ENCODE measurements at regions not wholly inside any gene's neighbourhood (a gene's known extent, or its start where the extent isn't known, plus 50 kb on each side); places are given as distances from the start of the nearest gene placed in this dataset.

- H3K4me3 Mint-ChIP-seq: no peak overlapping the region
- H3K27me3 Mint-ChIP-seq: no peaks in the 10 kb centered on the region
- H3K9me3 Mint-ChIP-seq: peaks cover 20% of the 10 kb centered on the region
- H3K4me1 Mint-ChIP-seq (ENCODE audit: low read depth in 2 of 2): no peaks in the 10 kb centered on the region
- ATAC-seq: no peak
- no peaks in the 10 kb centered on the region for H3K36me3 Mint-ChIP-seq
- DNase-seq (ENCODE audit: low spot score): no peak
- H3K27ac Mint-ChIP-seq: no peak overlapping the region
Observed at GRCh38 chr5:136924490-136924889, 559.1 kb upstream of the TRPC7 start.

DNA sequence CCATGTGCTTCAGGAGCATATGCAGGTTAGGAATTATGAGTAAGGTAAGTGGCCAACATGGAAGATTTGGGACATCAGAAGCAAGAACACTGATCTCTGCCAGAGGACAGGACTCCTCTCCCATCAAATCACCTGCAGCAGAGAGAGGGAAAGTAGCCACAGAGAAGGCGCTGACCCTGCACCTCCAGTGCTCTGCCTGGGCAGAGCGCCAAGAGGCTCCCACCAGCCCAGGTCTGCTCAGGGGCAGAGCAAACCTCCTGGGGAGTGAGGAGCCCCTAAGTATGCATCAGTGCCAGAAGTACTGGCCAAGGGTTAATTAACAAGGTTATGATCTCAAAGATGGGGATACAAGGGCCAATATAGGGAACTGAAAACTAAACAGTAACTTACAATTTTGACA lies 545.3 kb upstream of the TRPC7 start:
- Mint-ChIP-seq H3K27ac (no peak overlapping the region), H3K36me3 (peaks cover 2% of the 10 kb centered on the region), H3K27me3 (no peaks in the 10 kb centered on the region), H3K9me3 (peaks cover 10% of the 10 kb centered on the region), H3K4me1 (ENCODE audit: low read depth in 2 of 2) (no peaks in the 10 kb centered on the region), H3K4me3 (no peak overlapping the region)
- ATAC-seq: no peak
- DNase-seq (ENCODE audit: low spot score): no peak

DNA sequence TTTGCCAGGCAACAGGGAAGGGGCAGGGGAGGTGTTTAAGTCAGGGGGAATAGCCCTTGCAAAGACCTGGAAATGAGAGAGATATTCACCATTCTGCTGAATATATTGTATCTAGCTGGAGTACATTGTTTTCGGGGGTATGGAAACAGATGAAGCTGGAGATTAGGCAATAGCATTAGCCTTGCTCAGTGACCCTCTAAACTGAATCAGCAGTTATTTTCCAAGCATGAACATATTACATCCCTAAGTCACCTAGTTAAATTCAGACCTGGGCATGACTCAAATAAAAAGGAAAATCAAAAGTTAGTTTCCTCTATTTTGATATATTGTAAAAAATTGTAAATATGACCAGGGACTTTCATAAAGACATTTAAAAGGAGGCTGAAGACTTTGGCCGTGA lies 544.6 kb upstream of the TRPC7 start:
- Mint-ChIP-seq H3K27ac (no peak overlapping the region), H3K36me3 (peaks cover 8% of the 10 kb centered on the region), H3K4me3 (no peak overlapping the region), H3K27me3 (no peaks in the 10 kb centered on the region), H3K4me1 (ENCODE audit: low read depth in 2 of 2) (no peaks in the 10 kb centered on the region), H3K9me3 (peaks cover 18% of the 10 kb centered on the region)
- DNase-seq (ENCODE audit: low spot score): no peak
- no peak for ATAC-seq

DNA sequence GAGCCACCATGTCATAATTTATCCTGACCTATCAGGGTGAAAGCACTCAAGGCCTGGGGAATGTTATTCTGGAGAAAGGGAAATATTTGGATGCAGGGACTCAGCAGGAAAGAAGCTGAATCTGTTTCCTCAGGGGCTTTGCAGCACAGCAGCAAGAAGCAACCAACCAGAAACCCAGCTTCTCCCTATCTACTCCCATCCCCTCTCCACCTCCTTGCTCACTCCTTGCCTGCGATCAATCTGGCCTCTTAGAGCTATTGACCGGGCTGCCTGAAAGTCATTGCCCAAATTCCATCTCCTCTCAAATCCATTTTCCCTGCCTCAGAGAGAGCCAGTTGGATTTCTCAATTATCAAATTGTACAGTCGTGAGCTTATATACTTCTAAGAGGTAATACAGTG lies 542.0 kb upstream of the TRPC7 start:
- Mint-ChIP-seq H3K4me1 (ENCODE audit: low read depth in 2 of 2) (no peaks in the 10 kb centered on the region), H3K27me3 (no peaks in the 10 kb centered on the region), H3K9me3 (peaks cover 21% of the 10 kb centered on the region), H3K4me3 (no peak overlapping the region), H3K27ac (no peak overlapping the region), H3K36me3 (peaks cover 8% of the 10 kb centered on the region)
- ATAC-seq (no peak), DNase-seq (ENCODE audit: low spot score) (no peak)

DNA sequence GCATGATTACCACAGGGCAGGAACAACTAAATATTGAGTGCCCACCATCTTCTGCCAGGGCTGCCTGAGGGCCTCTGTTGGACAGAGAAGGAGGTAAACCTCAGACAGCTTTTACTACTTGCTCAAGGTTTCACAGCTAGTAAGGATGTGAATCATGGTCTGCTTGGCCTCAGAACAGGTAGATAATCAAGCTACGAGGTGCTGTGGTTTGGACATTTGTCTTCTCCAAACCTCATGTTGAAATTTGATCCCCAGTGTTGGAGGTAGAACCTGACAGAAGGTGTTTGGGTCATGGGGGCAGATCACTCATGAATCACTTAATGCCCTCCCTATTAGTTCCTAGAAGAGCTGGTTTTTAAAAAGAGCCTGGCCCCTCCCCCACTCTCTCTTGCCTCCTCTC lies 541.2 kb upstream of the TRPC7 start:
- Mint-ChIP-seq H3K36me3 (peaks cover 8% of the 10 kb centered on the region), H3K4me3 (no peak overlapping the region), H3K4me1 (ENCODE audit: low read depth in 2 of 2) (no peaks in the 10 kb centered on the region), H3K27ac (no peak overlapping the region), H3K9me3 (peaks cover 25% of the 10 kb centered on the region), H3K27me3 (no peaks in the 10 kb centered on the region)
- no peak for DNase-seq (ENCODE audit: low spot score)
- ATAC-seq: no peak

DNA sequence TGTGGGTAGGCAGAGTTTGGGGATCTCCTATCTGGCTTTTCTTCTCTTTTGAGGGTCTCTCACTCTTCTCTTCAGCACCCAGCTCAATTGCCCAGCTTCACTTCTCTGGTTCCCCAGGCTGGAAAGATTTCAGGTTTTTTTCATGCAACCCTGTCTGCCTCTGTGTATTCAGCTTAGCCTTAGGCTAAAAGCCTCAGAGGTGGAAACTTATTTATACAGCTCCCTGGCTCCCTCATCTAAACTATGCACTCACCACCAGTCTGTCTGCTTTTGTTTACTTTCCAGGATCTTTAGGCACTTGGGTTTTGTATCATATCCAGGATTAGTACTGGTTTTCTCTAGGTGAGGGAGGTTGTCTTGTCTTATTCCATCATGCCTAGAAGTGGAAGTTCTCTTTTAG lies 540.2 kb upstream of the TRPC7 start:
- Mint-ChIP-seq H3K4me3 (no peak overlapping the region), H3K9me3 (peaks cover 31% of the 10 kb centered on the region), H3K36me3 (peaks cover 12% of the 10 kb centered on the region), H3K27me3 (no peaks in the 10 kb centered on the region), H3K27ac (no peak overlapping the region), H3K4me1 (ENCODE audit: low read depth in 2 of 2) (no peaks in the 10 kb centered on the region)
- no peak for ATAC-seq
- no peak for DNase-seq (ENCODE audit: low spot score)

- H3K27ac Mint-ChIP-seq: no peak overlapping the region
- no peaks in the 10 kb centered on the region for H3K4me1 Mint-ChIP-seq (ENCODE audit: low read depth in 2 of 2)
- H3K36me3 Mint-ChIP-seq: no peaks in the 10 kb centered on the region
- DNase-seq (ENCODE audit: low spot score) (no peak), ATAC-seq (no peak)
- H3K27me3 Mint-ChIP-seq: no peaks in the 10 kb centered on the region
- H3K9me3 Mint-ChIP-seq: peaks cover 7% of the 10 kb centered on the region
- no peak overlapping the region for H3K4me3 Mint-ChIP-seq
Observed at GRCh38 chr5:136894070-136894469, 528.7 kb upstream of the TRPC7 start.

DNA sequence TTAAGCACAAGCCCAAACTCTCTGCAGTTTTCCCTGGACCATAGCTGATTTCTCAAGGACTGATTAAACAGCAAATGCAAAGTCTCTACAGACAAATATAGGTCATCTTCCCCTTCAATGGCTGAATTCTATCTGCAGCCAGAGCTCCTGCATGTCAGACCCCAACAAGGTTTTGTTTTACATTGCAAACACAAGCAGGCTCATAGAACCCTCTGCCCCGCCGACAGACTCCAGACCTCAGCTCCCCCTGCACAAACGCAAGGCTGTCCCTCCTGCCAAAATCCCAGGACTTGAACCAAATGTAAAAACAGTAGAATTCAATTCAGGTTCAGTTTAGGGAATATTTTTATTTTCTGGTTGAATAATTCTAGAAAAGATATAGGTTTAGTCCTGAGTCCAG lies 526.7 kb upstream of the TRPC7 start:
- Mint-ChIP-seq H3K4me3 (no peak overlapping the region), H3K27ac (no peak overlapping the region), H3K27me3 (no peaks in the 10 kb centered on the region), H3K36me3 (no peaks in the 10 kb centered on the region), H3K9me3 (peaks cover 4% of the 10 kb centered on the region), H3K4me1 (ENCODE audit: low read depth in 2 of 2) (no peaks in the 10 kb centered on the region)
- ATAC-seq: no peak
- no peak for DNase-seq (ENCODE audit: low spot score)

- no peak overlapping the region for H3K4me3 Mint-ChIP-seq
- no peaks in the 10 kb centered on the region for H3K27me3 Mint-ChIP-seq
- DNase-seq (ENCODE audit: low spot score) (no peak), ATAC-seq (no peak)
- peaks cover 4% of the 10 kb centered on the region for H3K9me3 Mint-ChIP-seq
- H3K27ac Mint-ChIP-seq: no peak overlapping the region
- no peaks in the 10 kb centered on the region for H3K36me3 Mint-ChIP-seq
- H3K4me1 Mint-ChIP-seq (ENCODE audit: low read depth in 2 of 2): no peaks in the 10 kb centered on the region
Observed at GRCh38 chr5:136891175-136891972, 526.0 kb upstream of the TRPC7 start.

DNA sequence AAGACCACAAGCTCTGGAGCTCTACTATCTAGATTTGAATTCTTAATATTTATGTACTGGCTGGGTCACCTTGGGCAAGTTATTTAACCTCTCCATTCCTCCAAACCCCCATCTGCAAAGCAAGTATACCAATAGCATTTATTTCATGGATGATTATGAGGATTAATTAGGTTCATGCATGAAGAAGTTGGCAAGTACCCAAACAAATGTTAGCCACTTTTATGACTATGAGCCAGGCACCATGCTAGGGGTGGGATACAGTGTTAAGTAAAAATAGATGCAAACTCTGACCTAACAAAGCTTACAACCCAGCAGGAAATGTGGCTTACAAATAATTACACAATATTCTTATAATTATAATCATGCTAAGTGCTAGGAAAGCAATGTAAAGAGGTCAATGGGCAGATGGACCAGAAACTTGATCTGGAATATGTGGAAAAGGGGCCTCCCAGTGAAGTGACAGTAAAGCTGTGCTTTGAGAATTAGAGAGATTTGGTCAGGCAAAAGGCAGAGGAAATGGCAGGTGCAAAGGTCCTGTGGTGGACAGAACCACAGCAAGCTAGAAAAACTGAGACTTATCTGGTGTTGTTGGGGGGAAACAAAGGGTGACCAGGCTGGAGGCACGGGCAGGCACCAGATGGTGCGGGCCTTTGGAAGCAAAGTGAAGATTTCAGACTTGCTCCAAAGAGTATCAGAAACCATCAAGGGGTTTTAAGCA lies 525.2 kb upstream of the TRPC7 start:
- Mint-ChIP-seq H3K27me3 (no peaks in the 10 kb centered on the region), H3K9me3 (peaks cover 6% of the 10 kb centered on the region), H3K36me3 (no peaks in the 10 kb centered on the region), H3K27ac (no peak overlapping the region), H3K4me3 (no peak overlapping the region), H3K4me1 (ENCODE audit: low read depth in 2 of 2) (no peaks in the 10 kb centered on the region)
- DNase-seq (ENCODE audit: low spot score) (no peak), ATAC-seq (no peak)

DNA sequence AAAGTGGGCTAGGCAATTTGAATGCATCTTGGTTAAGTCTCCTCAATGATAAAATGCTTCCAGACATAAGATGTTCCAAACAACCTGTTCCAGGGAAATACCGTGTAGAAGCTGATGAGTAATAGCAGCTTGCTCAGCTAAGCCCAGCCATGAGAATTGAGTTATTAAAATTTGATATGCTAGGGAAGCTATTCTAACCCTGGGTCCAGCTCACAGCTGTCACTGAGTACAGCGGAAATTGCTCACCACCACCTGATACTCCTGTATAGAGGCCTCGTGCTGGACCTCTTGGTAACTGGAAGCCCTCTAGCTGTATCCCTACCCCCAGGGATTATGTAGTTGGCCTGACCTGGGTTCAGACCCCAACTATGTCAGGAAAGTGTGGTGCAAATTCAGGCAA lies 521.3 kb upstream of the TRPC7 start:
- DNase-seq (ENCODE audit: low spot score) (no peak), ATAC-seq (no peak)
- no peaks in the 10 kb centered on the region for H3K27me3 Mint-ChIP-seq
- H3K36me3 Mint-ChIP-seq: no peaks in the 10 kb centered on the region
- peaks cover 18% of the 10 kb centered on the region for H3K9me3 Mint-ChIP-seq
- H3K4me3 Mint-ChIP-seq: no peak overlapping the region
- H3K27ac Mint-ChIP-seq: no peak overlapping the region
- H3K4me1 Mint-ChIP-seq (ENCODE audit: low read depth in 2 of 2): no peaks in the 10 kb centered on the region

GRCh38 chr5:136864960-136865359 lies 499.6 kb upstream of the TRPC7 start:
- Mint-ChIP-seq H3K27ac (no peak overlapping the region), H3K36me3 (no peaks in the 10 kb centered on the region), H3K4me1 (ENCODE audit: low read depth in 2 of 2) (no peaks in the 10 kb centered on the region), H3K4me3 (no peak overlapping the region), H3K27me3 (no peaks in the 10 kb centered on the region), H3K9me3 (peaks cover 10% of the 10 kb centered on the region)
- ATAC-seq: no peak
- no peak for DNase-seq (ENCODE audit: low spot score)

DNA sequence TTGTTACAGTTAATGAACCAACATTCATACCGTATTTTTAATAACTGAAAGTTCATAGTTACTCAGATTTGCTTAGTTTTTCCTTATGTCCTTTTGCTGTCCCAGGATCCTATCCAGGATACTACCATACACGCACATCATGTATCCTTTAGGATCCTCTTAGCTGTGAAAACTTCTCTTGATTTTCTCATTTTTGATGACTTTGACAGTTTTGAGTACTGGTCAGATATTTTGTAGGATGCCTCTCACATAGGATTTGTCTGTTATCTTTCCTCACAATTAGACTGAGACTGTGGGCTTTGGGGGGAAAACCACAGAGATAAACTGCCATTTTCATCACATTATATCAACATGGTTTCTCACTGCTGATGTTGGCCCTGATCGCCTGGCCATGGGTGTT lies 491.3 kb upstream of the TRPC7 start:
- Mint-ChIP-seq H3K9me3 (peaks cover 7% of the 10 kb centered on the region), H3K27ac (no peak overlapping the region), H3K4me3 (no peak overlapping the region), H3K36me3 (no peaks in the 10 kb centered on the region), H3K4me1 (ENCODE audit: low read depth in 2 of 2) (no peaks in the 10 kb centered on the region), H3K27me3 (no peaks in the 10 kb centered on the region)
- ATAC-seq (no peak), DNase-seq (ENCODE audit: low spot score) (no peak)

DNA sequence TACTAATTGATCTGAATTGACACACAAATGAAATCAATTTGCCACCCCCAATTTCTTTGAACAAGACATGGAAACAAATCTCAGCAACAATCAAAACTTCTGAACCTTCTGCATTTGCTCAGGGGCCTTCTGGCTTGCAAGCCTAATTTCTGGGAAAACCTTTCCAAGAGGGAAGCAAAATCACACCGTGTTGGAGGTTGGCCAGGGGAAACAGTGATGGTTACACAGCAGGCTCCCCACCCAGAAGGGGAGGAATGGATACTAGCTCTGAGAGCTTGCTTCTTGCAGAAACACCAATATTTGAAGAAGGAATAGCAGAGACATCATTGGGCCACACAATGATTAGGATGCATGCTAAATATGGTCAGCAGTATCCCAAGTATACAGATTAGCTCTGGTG lies 488.6 kb upstream of the TRPC7 start:
- Mint-ChIP-seq H3K36me3 (peaks cover 5% of the 10 kb centered on the region), H3K4me3 (no peak overlapping the region), H3K27ac (no peak overlapping the region), H3K27me3 (no peaks in the 10 kb centered on the region), H3K4me1 (ENCODE audit: low read depth in 2 of 2) (no peaks in the 10 kb centered on the region), H3K9me3 (peaks cover 17% of the 10 kb centered on the region)
- no peak for ATAC-seq
- no peak for DNase-seq (ENCODE audit: low spot score)
